Lower leg skin (tissue), 3 donors: ENCODE measurements at regions not wholly inside any gene's neighbourhood (a gene's known extent, or its start where the extent isn't known, plus 50 kb on each side); places are given as distances from the start of the nearest gene placed in this dataset.

Experiments
- CTCF ChIP-seq, 3 donors: fragments of 450-650 bp; IDR thresholded peaks; one replicate each; pipeline ENCODE4 v1.5.1; 2016; ENCODE audit warnings: antibody characterized with exemption in 3 of 3, mild to moderate bottlenecking in 3 of 3, moderate library complexity in 2 of 3
- POLR2A ChIP-seq, 2 donors: fragments of 450-650 bp; IDR thresholded peaks; one replicate each; pipeline ENCODE4 v1.6.1; 2016 to 2017; ENCODE audit warnings: antibody characterized with exemption in 2 of 2, mild to moderate bottlenecking in 1 of 2, moderate library complexity in 1 of 2

- no peak for TF ChIP-seq POLR2A (IDR thresholded peaks at IDR 0.05)
- no peak for TF ChIP-seq CTCF (IDR thresholded peaks at IDR 0.05)
These were observed 91.7 kb upstream of the IGSF10 start for GRCh38 chr3:151552589-151552988.
